ENCODE measurements at regions not wholly inside any gene's neighbourhood (a gene's known extent, or its start where the extent isn't known, plus 50 kb on each side); places are given as distances from the start of the nearest gene placed in this dataset.

- peaks cover 9% of the 10 kb centered on the region for H3K4me1 ChIP-seq
- H3K27me3 ChIP-seq, result no peaks in the 10 kb centered on the region
- H3K27ac ChIP-seq, result no peak overlapping the region
- no peaks in the 10 kb centered on the region for H3K36me3 ChIP-seq (replicated peaks in 1 of 2; ENCODE audit: insufficient read depth in 1 of 2, low read depth in 2 of 2)
- intact Hi-C loops (cut with DNase I), result no loop called here
- TF ChIP-seq POLR2A (IDR thresholded peaks at IDR 0.05), result no peak
- TF ChIP-seq, protein P1, sequence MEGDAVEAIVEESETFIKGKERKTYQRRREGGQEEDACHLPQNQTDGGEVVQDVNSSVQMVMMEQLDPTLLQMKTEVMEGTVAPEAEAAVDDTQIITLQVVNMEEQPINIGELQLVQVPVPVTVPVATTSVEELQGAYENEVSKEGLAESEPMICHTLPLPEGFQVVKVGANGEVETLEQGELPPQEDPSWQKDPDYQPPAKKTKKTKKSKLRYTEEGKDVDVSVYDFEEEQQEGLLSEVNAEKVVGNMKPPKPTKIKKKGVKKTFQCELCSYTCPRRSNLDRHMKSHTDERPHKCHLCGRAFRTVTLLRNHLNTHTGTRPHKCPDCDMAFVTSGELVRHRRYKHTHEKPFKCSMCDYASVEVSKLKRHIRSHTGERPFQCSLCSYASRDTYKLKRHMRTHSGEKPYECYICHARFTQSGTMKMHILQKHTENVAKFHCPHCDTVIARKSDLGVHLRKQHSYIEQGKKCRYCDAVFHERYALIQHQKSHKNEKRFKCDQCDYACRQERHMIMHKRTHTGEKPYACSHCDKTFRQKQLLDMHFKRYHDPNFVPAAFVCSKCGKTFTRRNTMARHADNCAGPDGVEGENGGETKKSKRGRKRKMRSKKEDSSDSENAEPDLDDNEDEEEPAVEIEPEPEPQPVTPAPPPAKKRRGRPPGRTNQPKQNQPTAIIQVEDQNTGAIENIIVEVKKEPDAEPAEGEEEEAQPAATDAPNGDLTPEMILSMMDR (IDR thresholded peaks at IDR 0.05), result peak in 3 of 7 experiments; percentile 12 to 39 (median 23)
- 83 to 95% methylated on average over 3 of the region's 3 CpGs for WGBS, 2 donors
- DNase-seq (no peak), ATAC-seq (no peak)
- no peak overlapping the region for H3K4me3 ChIP-seq
- H3K9me3 ChIP-seq, result no peaks in the 10 kb centered on the region
Observed at GRCh38 chr1:58841455-58841854, 57.6 kb upstream of the JUN start.

DNA sequence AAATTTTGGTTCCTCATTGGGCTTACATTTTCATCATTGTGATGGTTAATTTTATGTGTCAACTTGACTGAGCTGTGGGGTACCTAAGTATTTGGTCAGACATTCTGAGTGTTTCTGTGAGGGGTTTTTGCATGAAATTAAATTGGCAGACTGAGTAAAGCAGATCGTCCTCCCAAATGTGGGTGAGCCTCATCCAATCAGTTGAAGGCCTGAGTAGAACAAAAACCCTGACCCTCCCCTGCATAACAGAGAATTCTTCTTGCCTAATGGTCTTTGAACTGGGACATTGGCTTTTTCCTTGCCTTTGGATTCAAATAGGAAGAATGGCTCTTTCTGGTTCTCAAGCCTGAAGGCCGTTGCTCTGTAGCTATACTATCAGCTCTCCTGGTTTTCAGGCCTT is 59.1 kb upstream of the JUN start:
- 97% methylated on average over 2 of the region's 2 CpGs for WGBS, 2 donors
- no peaks in the 10 kb centered on the region for H3K27me3 ChIP-seq
- no peak overlapping the region for H3K27ac ChIP-seq
- ATAC-seq, result no peak
- TF ChIP-seq, protein P1 (IDR thresholded peaks at IDR 0.05), result no peak
- TF ChIP-seq POLR2A (IDR thresholded peaks at IDR 0.05), result no peak
- no peak for DNase-seq
- no peaks in the 10 kb centered on the region for H3K36me3 ChIP-seq (replicated peaks in 1 of 2; ENCODE audit: insufficient read depth in 1 of 2, low read depth in 2 of 2)
- intact Hi-C loops (cut with DNase I), result no loop called here
- peaks cover 9% of the 10 kb centered on the region for H3K4me1 ChIP-seq
- H3K9me3 ChIP-seq, result no peaks in the 10 kb centered on the region
- no peak overlapping the region for H3K4me3 ChIP-seq

DNA sequence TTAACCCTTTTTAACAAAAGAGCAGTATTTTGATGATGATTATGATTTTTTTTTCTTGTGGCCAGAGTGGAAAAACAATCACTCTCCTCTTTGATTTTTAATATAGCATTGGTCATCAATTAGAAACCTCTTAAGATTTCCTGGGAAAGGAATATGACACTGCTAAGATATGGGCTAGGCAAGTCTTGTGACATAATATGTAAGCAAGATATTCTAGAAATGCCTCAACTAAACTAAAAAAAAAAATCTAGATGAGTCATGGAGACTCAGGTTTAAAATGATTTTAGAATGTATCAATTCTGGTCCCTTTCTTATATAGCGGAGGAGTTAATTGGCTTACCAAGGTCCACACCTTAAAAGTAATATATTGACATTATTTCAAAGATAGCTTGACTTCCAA is 60.3 kb upstream of the JUN start:
- TF ChIP-seq POLR2A (IDR thresholded peaks at IDR 0.05), result no peak
- TF ChIP-seq, protein P1 (IDR thresholded peaks at IDR 0.05), result no peak
- no peaks in the 10 kb centered on the region for H3K36me3 ChIP-seq (replicated peaks in 1 of 2; ENCODE audit: insufficient read depth in 1 of 2, low read depth in 2 of 2)
- H3K9me3 ChIP-seq, result no peaks in the 10 kb centered on the region
- H3K27ac ChIP-seq, result no peak overlapping the region
- intact Hi-C loops (cut with DNase I), result no loop called here
- H3K4me3 ChIP-seq, result no peak overlapping the region
- H3K27me3 ChIP-seq, result no peaks in the 10 kb centered on the region
- no peak for ATAC-seq
- H3K4me1 ChIP-seq, result peaks cover 9% of the 10 kb centered on the region
- WGBS, 2 donors, result 96 to 100% methylated on average over 1 of the region's 1 CpG
- no peak for DNase-seq

DNA sequence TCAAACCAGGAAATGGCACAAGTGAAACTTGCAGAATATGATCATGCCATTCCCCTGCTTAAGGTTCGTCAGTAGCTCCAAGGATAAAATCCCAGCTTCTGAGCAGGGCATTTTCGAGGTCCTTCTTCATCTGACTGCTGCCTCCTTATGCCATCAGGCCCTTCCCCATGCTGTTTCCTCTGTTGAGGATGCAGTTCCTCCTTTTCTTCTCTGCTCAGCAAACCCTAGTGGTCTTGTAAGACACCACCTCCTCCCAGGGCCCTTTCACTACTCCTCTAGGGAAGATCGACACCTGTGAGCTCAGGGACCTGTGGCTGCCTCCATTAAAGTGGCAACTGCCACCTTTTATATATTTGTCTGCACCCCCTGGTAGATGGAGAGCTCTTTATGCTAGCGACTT is 62.1 kb upstream of the JUN start:
- 84 to 92% methylated on average over 4 of the region's 4 CpGs for WGBS, 2 donors
- intact Hi-C loops (cut with DNase I), result no loop called here
- no peaks in the 10 kb centered on the region for H3K9me3 ChIP-seq
- ATAC-seq (no peak), DNase-seq (no peak)
- no peaks in the 10 kb centered on the region for H3K4me1 ChIP-seq
- no peaks in the 10 kb centered on the region for H3K27me3 ChIP-seq
- TF ChIP-seq, protein P1 (IDR thresholded peaks at IDR 0.05), result no peak
- TF ChIP-seq POLR2A (IDR thresholded peaks at IDR 0.05), result no peak
- no peaks in the 10 kb centered on the region for H3K36me3 ChIP-seq (replicated peaks in 1 of 2; ENCODE audit: insufficient read depth in 1 of 2, low read depth in 2 of 2)
- H3K27ac ChIP-seq, result no peak overlapping the region
- H3K4me3 ChIP-seq, result no peak overlapping the region

DNA sequence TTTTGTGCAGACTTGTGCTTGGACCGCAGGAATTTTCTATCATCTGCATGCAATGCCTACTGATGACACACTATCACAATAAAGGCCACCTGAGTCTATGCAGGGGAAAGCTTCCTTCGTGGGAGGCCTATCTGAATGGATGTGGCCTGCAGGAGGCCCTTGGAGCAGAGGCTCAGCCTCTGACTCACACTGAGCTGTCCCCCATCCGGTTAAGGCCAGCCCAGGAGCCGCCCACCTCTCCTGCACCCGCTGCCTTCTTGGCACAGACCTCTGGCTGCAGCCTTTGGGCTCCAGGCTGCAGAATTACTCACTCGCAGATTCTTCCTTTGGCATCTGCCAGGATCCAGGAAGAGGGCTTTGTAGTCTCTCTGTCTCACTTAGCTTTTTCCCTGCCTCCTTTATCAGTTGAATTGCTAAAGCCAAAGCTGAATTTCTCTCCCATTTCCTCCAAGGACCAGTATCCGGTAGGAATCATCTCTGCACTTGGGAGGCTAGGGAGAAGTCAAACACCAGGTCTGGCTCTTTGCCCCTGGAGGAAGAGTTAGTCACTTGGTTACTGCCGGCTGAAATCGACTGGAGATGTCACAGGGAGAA is 65.1 kb upstream of the JUN start:
- WGBS, 2 donors, result 48 to 56% methylated on average over 9 of the region's 9 CpGs
- ATAC-seq (peak; percentile 65), DNase-seq (peak in 3 of 4 donors; percentile 38 to 57 (median 54))
- Histone ChIP-seq H3K36me3 (replicated peaks in 1 of 2; ENCODE audit: insufficient read depth in 1 of 2, low read depth in 2 of 2) (no peaks in the 10 kb centered on the region), H3K4me3 (no peak overlapping the region), H3K9me3 (no peaks in the 10 kb centered on the region), H3K4me1 (no peaks in the 10 kb centered on the region), H3K27ac (peak overlapping the region in 2 of 4 donors; percentile 5 to 23), H3K27me3 (no peaks in the 10 kb centered on the region)
- TF ChIP-seq, protein P1 (IDR thresholded peaks at IDR 0.05), result no peak
- TF ChIP-seq POLR2A (IDR thresholded peaks at IDR 0.05), result no peak
- intact Hi-C loops (cut with DNase I), result no loop called here
